Effector CD4-positive, alpha-beta T cell (primary cell): ENCODE measurements at regions not wholly inside any gene's neighbourhood (a gene's known extent, or its start where the extent isn't known, plus 50 kb on each side); places are given as distances from the start of the nearest gene placed in this dataset.
"Not testable (repeated sequence)": the region's sequence is repeated elsewhere in the genome, so short reads cannot be mapped to it uniquely, and the experiment has no call there.

Experiments
- DNase-seq: peaks from one replicate; pipeline ENCODE4 v3.0.0-alpha.2; 2020

DNA sequence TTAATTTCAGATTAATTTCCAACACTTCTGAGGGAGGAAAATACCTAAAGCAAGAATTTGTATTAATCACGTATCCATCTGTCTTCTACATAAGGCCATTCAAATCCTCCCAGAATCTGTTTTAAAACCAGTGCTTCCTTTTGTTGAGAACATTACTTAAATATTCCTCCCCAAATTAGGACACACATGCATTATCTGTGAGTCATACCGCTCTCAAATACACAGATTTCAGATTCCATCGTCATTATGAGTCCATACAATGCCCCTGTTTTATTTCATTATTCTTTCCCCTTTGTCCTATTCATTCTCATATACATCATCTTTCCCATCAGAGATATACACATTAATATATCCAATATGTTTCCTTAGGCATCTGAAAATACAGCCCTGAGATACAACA lies 57.3 kb upstream of the PRSS12 start:
- DNase-seq: no peak

DNA sequence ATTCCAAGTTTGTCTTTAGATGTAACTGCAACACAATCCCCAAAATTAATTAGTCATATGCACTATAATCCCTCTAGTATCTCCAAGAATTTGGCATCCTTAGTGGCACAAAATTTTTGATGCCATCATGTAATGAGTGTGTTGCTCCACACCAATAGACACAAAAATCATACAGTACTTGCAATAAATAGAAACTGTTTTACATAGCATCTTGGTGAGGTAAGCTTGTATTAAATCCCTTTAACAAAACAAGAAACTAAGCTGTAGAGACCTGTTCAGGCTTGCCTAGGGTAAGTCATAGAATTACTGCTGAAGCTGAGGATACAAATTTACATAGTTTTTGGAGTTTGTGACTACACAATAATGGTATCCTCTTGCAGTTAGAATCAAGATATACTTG lies 64.5 kb upstream of the PRSS12 start:
- DNase-seq: no peak

DNA sequence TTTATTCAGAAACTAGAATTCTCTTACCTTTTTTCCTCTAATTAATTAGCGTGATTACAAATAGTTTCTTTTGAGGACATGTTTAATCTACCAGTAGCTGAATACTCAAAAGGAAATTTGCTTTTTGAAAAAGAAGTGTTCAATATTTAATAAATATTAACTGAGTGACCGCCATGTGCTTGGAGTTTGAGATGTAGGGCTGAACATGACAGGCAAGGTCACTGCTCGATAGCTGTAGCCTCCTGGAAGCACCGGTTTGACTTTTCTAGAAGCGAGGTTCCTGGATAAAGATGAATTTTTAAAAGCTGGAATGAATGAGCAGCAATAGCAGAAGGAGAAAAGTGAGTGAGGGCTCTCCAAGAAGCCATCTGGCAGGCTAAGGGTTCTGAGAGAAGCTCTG lies 65.0 kb upstream of the PRSS12 start:
- DNase-seq: not testable (repeated sequence)

DNA sequence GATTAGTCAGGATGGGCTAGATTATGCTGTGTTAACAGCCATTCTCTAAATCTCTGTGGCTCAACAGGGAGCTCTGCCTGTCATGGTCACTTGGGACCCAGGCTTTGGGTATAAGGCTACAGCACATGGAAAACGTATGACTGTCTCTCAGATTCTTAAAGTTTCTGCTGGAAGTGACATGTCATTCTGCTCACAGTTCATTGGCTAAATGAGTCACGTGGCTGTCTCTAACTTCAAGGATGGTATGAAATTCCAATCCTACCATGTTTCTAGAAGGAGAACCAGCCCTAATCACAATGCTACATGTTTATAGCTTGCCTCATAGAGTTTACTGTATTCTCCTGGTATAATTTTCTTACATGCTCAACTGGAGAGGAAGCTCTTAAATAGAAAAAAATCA lies 65.6 kb upstream of the PRSS12 start:
- not testable (repeated sequence) for DNase-seq

DNA sequence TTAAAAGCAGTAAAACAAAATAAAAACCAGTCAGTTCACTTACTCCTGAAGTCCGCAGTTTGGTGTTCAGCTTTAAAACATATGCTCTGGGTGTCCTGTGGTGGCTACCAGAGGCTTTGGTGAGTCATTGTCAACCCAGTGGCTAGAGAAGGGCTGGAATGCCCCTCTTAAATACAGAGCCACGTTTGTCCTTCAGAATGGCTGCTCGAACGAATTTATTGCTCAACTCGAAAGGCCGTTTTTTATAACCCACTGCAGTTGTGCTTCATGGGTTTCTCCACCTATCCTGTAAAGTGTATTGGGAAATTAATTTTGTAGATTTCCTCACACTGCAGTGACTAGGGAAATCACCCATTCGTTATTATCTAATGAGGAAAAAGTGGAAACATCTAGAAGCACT lies 66.8 kb upstream of the PRSS12 start:
- not testable (repeated sequence) for DNase-seq

DNA sequence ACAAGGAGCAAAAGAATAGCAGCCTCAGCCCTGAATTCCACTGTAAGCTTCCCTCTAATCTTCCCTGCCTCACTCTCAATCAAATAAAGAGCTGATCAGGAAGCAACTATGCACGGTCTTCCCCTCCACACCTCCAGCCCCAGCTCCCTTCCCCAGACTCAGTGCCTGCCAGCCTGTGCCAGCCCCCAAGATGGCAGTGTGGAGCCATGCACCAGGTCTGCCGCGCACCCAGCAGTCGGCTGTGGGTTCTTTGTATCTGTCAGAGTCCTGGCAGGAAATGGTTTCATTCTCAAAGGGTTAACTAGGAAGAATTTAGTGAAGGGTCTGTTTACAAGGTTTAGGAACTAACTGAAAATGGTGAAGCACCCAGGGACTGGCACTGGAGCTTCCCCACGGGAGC lies 71.3 kb upstream of the PRSS12 start:
- not testable (repeated sequence) for DNase-seq

DNA sequence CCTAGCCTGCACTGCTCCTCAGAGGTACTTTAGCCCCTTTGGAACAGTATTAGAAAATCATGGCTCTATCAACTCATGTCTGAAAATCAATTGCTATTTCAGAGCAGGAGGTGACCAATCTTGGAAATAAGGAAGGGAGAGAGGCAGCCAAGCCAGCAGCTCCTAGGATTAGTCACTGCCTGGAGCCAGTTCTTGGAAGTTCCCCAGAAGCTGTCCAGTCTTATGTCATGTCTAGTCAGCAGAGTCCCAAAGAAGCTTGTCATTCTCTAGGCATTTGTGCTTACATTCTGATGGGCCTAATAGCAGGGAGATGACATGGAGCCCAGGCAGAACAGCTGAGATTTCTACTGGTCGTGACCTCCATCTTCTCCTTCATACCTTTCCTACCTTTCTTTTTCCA lies 76.1 kb upstream of the PRSS12 start:
- not testable (repeated sequence) for DNase-seq

DNA sequence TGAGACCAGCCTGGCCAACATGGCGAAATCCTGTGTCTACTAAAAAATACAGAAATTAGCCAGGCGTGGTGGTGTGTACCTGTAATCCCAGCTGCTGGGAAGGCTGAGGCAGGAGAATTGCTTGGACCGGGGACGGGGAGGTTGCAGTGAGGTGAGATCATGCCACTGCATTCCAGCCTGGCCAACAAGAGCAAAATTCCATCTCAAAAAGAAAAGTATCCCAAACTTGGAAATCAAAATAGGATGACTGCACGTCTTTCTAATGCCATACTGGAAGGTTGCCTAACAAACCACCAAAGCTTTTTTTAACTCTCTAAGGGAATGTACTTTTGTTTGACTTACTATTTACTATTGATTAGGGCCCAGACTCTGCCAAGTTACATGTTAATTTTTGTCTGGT lies 79.6 kb upstream of the PRSS12 start:
- DNase-seq: not testable (repeated sequence)

DNA sequence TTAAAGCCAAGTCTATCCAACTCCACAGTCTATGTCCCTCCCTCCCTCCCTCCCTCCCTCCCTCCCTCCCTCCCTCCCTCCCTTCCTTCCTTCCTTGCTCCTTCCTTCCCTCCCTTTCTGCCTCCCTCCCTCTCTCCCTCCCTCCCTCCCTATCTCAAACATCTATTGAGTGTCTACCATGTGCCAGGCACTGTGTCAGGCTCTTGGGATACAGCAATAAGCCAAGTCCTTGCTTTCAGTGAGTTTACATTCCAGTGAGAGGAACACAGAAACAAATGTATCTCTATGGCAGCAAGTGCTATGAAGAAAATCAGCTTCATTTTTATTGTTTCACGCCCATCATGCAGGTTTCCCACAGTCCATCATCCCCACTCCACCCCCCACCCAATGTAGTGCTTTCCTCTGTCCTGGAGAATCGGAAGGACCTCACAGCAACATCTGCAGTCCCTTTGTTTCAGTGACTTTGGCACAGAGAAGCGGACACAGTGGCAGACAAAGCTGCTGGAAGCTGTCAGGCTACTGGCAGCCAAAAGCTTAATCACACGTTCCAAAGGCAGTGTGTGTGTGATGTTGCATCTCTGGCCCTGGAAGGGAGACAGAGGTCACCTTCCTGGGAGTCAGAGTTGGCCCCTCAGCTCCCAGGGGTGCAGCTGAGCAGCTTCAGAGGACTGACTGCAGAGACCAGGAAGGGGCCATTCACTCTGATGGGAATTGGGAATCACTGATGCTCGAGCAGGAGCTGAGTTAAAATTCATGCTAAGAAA lies 81.0 kb upstream of the PRSS12 start:
- not testable (repeated sequence) for DNase-seq

DNA sequence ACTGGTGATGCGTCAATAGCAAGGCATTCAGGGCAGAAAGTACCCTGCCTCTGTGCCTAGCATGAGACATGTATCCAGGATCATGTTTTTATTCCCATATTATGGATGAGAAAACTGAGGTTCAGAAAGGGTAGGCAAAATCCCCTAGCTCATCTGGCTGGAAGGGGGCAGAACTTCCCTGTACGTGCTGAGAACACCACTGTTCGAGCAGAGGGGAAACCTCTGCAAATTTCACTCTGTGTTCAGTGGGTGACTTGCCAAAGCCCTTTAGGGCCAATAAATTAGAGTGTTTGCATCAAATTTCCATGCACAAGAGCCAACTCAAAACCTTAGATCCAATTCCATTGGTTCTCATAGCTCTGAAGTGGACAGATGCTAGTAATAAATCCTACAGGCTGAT lies 82.6 kb upstream of the PRSS12 start:
- DNase-seq: not testable (repeated sequence)

DNA sequence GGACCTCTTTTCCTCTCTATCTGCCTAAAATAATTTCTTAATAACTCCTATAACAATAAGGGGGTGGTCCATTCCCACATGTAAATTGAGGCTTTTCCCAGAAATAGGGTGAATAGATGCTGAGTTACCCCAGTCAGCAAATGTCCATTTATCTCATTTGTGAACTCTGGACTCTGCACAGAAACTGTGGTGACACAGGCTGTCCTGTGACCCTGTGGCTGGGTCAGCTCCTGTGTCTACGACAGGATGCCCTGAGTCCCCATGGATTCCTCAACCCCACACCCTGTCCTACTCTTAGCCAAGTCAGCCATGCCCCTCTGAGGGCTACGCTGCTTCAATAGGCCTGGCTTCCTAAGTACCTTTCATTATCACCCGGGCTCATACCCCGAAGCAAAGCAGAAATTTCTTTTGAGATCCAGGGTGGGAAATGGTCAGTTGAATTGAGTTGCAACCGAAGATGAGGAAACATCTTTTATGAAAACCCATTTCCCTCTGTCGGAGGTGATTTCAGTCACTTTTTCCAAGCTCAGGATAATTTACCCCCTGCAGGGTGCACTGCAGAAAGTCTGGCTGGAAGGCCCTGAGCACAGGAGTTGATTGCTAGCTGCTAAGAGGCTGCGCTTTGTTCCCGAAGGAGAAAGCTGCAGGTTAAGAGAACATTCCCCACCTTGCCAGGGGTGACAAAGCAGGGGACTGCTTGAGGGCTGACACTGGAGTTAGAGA lies 89.5 kb upstream of the PRSS12 start:
- DNase-seq: not testable (repeated sequence)

DNA sequence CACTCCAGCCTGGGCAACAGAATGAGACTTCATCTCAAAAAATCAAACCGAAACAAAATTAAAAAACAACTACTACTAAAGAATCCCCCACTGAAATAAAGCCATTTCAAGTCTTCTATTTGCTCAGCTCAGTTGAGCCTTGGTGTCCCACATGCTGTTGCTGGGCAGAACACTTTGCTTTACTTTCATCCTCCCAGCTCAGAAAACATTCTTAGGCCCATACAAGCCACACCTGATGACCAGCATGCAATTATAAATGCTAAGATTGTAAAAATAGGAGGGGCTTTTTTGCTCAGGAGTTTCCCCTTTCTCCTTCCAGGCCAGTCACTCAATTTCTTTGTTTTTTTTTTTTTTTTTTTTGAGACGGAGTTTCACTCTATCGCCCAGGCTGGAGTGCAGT lies 94.6 kb upstream of the PRSS12 start:
- DNase-seq: not testable (repeated sequence)

DNA sequence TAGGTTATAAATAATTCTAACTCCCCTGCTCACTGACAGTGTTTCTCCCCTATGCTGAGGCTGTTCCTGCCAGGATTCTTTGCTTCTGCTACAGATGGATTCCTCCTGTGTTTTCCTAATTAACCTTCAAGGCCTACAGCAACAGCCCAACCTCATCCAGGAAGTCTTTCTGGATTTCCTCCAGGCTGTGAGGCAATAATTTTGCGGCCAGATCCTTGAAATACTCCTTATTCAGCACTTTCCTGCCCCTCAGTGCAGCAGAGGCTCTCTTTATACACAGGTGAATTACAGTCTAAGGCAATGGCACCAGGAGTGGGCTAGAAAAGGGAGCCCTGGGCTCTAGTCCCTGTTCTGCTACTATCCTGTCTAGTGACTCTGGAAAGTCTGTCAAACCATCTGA lies 102.1 kb upstream of the PRSS12 start:
- not testable (repeated sequence) for DNase-seq

DNA sequence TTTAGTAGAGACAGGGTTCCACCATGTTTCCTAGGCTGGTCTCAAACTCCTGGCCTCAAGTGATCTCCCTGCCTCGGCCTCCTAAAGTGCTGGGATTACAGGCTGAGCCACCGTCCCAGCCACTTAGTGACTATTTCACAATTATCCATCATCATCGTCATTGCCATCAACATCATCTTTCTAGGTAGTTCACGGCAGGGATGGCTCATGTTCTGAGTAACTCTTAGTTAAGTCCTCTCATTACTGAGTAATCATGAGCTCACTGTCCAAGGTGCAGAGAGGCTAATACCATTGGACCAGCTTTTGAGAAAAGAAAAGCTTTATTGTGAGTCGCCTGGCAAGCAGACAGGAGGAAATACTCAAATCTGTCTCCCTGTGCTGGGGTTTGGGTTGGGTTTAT lies 108.6 kb upstream of the PRSS12 start:
- not testable (repeated sequence) for DNase-seq

DNA sequence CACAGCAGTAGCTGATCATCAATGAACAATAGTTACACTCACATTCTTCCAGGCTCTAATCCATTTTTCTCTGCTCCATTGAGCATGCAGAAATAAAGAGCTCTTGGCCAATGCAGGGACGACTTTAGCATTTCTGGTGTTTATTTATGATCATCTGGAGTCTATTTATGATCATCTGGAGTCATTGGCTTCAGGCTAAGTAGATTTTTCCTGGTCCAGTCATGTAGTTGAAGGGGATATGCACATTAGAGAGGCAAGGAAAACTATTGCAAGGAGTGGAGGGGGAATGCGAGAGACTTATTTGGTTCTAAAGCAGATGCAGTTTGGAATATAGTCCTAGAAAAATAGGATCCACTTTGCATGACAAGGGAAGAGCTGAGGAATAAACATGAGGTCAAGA lies 113.0 kb upstream of the PRSS12 start:
- not testable (repeated sequence) for DNase-seq

DNA sequence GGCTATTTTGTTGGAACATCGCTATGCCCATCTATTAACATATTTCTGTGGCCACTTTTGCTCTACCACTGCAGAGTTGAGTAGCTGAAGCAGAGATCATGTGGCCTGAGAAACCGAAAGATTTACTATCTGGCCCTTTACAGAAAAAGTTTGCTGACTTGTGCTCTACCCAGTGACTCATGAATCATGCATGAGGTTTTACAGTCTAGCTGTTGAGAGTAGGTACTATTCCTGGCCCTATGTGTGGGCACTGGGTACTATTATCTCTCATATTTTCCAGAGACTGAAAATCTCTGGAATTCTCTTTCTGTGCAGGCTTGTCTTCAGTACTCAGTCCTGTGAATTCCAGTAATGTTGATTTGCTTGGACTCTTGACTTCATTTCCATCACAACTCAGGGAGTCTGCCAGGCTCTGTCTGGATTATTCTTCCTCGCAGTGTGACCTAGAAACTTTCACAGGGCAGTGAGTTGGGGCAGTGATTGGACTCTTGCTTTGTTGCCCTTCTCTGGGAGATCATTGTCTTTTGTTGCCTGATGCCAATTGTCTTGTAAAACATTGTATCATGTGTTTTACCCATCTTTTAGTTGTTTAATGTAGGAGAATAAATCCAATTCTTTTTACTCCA lies 121.3 kb upstream of the PRSS12 start:
- DNase-seq: not testable (repeated sequence)

DNA sequence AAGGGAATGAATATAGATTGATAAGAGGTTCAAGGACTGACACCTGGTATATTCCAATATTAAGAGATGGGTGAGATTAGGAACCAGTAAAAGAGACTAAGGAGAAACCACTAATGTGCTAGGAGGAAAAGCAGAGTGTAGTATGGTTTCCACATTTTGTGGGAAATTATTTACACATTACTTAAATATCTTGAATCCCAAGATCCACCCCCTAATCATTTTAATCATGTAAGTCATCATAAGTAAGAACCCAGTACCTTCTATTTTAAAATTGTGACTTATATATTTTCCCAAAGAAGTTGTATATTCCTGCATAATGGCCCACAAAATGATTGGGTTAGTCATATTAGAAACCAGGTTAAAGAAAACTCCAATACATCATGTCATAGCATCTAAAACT lies 122.0 kb upstream of the PRSS12 start:
- not testable (repeated sequence) for DNase-seq

DNA sequence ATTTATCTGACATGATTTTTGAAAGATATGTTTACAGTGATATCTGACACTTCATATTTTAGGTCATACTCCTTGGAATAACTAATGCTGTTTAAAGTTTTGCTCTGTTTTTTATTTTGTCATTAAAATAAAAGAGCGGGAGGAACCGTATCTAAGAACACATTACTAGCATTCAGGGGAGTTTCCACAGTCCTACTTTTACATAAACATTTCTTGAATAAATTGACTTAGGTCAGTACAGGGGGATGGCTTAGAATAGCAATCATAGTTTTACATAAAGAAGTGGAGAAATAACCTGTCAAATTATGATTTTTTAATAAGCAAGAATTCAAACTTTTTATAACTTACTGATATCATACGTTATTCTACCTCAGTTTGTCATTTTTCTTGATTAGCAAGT lies 123.1 kb upstream of the PRSS12 start:
- not testable (repeated sequence) for DNase-seq

DNA sequence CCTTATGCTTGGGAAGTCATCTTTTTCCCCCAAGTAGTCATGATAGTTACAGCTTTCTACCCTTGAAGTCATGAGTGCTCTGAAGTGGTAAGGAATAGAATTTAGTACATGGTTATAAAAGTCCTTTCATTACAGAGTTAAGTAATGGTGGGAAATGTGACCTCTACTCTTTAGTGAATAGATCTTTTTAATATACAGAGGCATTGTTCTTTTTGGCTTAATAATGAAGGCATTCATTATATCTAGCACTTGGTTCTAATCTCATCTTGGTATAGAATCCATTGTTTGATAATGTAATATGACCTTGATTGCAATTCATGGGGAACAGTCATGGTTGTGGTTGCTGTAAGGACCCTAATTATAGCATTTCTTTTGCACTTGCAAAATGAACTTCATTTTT lies 125.0 kb upstream of the PRSS12 start:
- not testable (repeated sequence) for DNase-seq

DNA sequence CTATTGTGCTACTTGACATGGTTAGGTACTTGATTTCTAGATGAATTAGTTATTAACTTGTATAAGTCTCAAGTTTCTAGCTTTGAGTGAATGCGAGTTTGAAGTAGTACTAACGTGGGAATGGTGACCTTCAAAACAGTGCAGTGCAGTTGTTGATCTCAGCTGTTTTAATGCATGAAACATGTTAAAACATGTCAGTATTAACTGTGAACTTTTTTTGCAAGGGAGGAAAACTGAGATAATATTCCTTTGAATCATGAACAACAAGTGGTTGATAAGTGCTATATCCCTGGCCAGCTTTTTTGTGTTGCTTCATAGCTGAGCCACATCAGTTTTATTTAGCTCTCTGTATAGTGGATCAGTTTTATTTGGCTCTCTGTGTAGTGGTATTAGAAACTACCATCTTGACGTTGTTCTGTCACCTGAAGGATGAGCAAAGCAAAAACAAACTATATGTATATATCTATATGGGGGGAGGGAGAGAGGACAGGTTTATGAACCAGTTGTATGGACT lies 133.1 kb upstream of the PRSS12 start:
- DNase-seq: not testable (repeated sequence)

DNA sequence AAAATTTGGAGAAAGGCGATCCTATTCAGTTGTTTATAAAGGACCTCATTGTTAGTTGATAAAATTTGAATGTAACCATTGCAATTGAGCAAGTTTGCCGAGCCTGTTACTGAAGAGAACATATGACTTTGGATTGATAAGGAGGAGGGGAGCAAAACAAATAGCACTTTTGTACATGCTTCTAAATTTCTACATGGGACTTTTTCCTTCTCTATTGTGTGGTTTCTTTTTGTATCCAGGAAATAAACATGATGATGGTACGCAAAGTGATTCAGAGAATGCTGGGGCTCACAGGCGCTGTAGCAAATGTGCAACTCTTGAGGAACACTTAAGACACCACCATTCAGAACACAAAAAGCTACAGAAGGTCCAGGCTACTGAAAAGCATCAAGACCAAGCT lies 140.2 kb upstream of the PRSS12 start:
- DNase-seq: not testable (repeated sequence)

DNA sequence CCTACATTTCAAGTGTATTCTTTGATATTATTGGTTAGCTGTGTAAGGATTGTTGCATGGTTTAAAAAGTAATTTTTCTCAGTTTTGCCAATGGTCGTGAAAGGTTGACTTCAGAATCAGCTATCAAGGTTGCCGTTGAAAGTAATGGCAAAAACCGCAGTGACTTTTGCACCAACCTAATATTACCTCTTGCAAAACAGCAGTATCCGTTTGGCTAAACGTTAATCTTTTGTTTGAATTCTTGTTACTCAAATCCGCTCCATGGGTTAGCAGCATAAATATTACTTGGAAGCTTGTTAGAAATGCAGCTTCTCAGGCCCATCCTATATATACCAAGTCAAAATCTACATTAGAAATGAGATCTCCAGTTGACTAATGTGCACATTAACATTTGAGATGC lies 141.6 kb upstream of the PRSS12 start:
- not testable (repeated sequence) for DNase-seq

DNA sequence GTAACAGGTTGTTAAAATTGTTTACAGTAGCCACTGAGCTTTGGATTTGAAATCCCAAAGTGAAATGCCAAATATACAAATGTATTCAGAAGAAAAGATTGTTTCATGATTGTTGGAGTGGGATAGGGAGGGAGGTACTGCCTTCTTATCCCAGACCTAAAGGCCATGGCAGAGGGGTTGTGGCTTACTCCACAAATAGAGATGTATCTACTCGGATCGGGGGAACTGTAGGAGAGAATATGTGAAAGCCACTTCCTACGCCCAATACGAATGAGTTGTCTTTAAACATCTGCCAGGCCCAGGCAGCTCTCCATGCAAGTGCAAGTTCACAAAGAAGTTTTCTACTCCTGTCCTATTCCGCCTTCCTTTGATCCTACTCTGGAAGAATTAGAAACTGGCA lies 150.2 kb upstream of the PRSS12 start:
- not testable (repeated sequence) for DNase-seq

DNA sequence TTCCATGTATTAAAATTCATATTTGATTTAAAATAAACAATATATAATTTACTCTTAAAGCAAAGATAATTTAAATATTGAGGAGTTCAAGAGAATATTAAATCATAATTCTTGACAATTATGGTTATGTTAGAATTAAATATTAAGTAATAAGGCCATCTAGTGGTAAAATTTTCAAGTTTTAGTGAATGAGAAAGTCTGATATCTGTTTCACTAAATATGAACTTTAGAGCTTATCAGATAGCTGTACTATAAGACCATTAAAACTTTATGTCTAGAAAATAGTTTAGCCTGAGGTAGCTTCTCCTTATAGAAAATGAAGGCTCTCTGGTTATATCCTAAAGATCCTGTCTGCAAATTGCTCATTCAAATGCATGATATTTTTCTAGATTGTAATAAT lies 152.1 kb upstream of the PRSS12 start:
- DNase-seq: not testable (repeated sequence)
